ENCODE measurements at regions not wholly inside any gene's neighbourhood (a gene's known extent, or its start where the extent isn't known, plus 50 kb on each side); places are given as distances from the start of the nearest gene placed in this dataset.
"Not testable (repeated sequence)": the region's sequence is repeated elsewhere in the genome, so short reads cannot be mapped to it uniquely, and the experiment has no call there.

DNA sequence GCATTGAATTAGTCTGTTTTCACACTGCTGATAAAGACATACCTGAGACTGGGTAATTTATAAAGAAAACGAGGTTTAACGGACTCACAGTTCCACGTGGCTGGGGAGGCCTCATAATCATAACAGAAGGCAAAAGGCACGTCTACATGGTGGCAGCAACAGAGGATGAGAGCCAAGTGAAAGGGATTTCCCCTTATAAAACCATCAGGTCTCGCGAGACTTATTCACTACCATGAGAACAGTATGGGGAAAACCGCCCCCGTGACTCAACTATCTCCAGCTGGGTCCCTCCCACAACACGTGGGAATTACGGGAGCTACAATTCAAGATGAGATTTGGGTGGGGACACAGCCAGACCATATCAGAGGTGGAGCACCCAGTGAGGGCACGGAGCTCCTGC lies 442.0 kb upstream of the MYT1L start:
- TF ChIP-seq, protein P1, sequence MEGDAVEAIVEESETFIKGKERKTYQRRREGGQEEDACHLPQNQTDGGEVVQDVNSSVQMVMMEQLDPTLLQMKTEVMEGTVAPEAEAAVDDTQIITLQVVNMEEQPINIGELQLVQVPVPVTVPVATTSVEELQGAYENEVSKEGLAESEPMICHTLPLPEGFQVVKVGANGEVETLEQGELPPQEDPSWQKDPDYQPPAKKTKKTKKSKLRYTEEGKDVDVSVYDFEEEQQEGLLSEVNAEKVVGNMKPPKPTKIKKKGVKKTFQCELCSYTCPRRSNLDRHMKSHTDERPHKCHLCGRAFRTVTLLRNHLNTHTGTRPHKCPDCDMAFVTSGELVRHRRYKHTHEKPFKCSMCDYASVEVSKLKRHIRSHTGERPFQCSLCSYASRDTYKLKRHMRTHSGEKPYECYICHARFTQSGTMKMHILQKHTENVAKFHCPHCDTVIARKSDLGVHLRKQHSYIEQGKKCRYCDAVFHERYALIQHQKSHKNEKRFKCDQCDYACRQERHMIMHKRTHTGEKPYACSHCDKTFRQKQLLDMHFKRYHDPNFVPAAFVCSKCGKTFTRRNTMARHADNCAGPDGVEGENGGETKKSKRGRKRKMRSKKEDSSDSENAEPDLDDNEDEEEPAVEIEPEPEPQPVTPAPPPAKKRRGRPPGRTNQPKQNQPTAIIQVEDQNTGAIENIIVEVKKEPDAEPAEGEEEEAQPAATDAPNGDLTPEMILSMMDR (IDR thresholded peaks at IDR 0.05; ENCODE audit: insufficient read depth, low read length, poor library complexity, severe bottlenecking): not testable (repeated sequence)
- not testable (repeated sequence) for TF ChIP-seq EZH2phosphoT487 (conservative IDR thresholded peaks at IDR 0.05; ENCODE audit: low read length)

Measured in SU-DHL-6 (cell line).